DLD1 (cell line): ENCODE measurements at regions not wholly inside any gene's neighbourhood (a gene's known extent, or its start where the extent isn't known, plus 50 kb on each side); places are given as distances from the start of the nearest gene placed in this dataset.

Experiments used
- in situ Hi-C: cut with HindIII; loops from 2 replicates; pipeline ENCODE4 v1.10.0; 2017; ENCODE audit warnings: low sequenced_read_pairs

DNA sequence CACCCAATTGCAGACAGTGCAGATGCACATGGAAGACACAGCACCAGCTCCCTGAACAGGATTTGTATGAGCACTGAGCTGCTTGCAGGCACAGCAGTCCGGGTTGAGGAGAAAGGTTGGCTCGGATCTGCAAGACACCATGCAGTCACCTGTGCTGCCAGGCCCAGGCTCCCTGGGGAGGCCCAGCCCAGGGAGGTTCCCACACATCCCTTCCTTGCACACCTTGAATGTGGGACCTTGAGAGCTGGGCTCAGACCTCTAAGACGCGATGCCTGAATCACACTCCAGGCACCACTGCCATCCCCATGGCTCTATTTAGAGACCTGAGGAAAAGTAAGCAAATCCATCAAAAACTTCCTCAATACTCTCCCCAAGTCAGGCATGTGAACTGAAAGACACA lies 397.7 kb downstream of the TCERG1L start:
- in situ Hi-C loops = loop anchor here (5.0 kb wide), 1 partner anchor 57 kb away; no protein-coding TSS in a partner anchor

DNA sequence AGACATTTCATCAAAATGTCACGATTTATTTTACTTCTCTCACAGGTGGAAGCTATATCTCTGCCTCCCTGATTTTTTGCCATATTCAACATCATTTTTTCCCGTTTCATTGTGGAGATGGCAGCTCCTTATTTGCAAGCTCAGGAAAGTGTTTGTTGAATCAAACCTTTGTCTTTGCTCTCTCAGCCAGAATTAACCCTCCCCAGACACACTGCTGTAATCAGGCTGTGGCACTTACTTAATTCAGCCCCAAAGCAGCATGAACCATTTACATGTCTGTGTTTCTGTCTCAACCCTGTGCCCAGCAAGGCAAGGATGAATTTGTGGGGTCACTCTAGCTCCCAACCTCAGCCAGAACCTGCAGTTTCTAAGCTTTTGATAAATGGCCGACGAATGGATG lies 397.2 kb downstream of the TCERG1L start:
- in situ Hi-C loops = loop anchor here (5.0 kb wide), 1 partner anchor 57 kb away; no protein-coding TSS in a partner anchor

DNA sequence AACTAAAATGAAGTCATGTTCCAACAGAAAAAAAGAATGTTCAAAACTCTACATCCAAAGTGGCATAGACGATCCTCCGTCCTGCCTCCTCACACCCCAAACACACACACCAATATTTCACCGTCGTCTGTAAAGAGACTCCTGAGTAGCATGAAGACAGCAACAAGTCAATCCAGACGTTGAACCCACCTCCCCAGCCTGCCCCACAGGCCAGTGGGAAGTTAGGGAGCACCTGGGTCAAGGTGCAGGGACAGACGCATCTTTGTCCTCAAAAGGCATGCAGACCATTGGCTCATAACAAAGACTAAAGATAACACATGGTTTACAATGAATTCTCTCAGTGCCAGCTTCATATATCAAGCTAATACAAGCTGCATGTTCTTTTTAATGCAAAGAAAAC lies 396.5 kb downstream of the TCERG1L start:
- in situ Hi-C loops = no loop called here

DNA sequence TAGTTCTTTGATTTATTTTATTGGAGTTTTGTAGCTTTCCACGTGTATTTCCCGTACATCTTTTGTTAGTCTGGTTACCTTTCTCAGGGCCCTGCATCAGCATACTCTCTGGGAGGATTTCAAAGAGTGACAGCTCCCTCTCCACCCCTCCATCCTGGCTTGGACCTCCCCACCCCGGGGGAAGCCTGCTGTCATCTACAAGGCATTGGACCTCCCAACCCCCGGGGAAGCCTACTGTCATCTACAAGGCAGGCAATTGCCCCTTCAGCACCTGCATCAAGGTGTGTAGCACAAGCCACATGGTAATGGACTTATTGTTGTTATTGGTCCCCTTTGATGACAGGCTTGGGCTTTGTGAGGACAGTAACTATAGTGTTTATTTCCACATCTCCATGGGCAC lies 390.1 kb downstream of the TCERG1L start:
- in situ Hi-C loops = no loop called here

DNA sequence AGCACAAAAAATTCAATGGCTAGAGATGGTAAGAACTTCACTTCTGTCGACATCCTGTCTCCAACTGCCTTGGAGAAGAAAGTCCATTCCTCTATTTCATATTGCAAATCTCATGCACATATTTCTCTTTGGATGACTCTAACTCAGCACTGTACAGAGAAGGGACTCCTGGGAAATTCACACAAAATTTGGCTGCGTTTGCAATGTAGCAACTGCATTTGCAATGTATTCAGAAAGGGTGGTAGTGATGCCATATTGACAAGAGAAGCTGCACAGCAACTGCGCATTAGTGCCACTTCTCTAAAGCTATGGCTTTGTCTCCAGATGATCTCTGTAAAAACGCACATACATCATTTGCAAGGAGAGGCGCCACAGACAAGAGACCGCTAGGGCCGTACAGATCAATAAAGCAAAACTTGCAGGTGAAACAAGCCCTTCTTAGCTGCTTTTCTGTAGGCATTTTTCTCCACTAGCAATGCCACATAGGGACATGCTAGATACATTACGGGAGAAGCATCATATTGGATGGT lies 389.5 kb downstream of the TCERG1L start:
- in situ Hi-C loops = no loop called here

DNA sequence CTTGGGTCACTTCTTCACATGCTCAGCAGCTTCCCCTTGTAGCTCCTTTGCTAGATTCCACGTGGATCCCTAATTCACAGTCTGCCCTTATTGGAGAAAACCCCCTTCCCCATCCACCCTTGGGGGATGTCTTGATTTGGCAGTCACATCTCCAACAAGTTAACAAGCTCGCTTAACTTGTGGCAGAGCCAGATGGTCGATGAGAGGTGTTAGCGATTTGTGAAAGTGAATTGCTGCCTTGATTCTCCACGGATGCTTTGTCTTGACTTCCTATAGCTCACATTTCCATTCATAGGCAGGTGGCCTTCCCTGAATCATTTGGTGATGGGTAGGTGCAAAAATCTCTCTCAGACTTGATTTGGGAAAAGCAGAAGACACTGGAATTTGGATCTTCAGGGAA lies 387.9 kb downstream of the TCERG1L start:
- in situ Hi-C loops = no loop called here

DNA sequence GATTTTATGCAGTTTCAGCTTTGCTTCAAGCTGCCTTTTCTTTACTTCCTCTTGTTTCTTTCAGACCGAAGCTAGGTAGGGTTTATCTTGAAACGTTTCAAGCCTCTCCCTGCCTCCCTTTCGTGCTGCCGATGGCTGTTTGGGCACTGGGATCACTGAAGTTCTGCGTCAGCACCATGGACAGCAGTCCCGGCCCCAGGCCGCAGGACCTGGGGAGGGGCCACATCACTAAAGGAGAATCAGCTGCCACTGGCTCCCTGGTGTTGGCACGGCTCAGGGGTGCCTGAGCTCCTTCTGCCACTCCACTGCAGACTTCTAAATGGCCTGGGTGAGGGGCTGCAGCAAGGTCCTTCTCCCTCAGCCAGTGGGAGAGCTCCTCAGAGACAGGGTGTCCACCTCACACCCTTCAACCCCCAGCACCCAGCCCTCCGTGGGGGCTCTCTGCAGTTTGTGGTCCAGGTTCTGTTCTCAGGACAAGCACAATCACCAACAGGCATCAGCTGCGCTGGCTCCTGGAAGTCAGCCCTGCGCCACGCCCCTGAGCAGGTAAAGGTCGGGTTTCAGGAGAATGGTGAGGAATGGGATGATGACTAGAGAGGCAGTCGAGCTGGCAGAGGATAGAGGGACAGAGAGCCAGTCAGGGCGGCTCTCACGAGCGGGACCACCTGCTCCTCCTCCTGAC lies 387.2 kb downstream of the TCERG1L start:
- in situ Hi-C loops = no loop called here

DNA sequence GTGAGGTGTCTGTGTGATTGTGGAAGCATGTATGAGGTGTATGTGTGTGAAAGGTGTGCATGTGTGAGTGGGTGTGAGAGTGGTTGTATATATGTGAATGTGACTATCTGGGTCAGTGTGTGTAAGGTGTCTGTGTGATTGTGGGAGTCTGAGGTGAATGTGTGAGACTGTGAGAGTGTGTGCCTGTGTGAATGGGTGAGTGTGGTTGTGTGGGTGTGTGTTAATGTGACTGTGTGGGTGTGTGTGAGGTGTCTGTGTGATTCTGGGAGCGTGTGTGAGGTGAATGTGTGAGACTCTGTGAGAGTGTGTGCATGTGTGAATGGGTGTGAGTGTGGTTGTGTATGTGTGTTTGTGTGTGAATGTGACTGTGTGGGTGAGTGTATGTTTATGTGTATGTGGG lies 385.1 kb downstream of the TCERG1L start:
- in situ Hi-C loops = no loop called here

DNA sequence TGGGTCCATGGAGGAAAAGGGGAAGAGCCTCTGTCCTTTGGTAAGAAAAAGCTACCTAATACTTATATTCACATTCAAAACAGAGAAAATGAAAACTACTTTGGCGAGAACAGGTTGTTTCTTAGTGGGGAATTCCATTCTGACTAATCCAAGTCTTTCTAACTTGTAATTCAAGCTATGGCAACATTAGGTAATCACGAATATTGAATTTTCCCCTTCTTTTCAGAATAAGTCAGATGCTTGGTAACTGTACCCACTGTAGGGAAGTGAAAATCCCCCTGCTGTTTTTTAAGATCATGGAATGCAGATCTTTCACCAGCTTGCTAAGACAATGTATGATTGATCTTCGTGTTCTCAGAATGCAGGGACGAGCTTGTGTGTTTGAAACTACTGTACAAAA lies 384.4 kb downstream of the TCERG1L start:
- in situ Hi-C loops = no loop called here

DNA sequence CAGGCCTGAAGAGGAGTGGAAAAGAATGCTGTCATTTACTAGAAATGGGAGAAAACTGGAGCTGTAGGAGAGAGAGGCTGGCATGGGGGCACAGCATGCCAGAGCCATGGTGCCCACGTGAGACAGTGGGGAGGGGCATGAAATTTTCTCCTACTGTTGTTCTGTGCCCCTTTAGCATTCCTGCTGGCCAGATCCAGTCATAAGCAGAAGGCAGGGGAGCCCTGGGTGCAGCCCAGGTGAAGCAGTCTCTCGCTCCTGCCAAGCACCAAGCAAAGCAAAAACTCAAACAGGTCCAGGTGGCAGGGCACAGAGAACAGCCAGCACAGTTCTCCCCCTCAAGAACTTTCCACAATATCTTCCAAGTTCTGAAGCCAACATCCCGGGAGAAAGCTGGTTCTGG lies 383.2 kb downstream of the TCERG1L start:
- in situ Hi-C loops = no loop called here

DNA sequence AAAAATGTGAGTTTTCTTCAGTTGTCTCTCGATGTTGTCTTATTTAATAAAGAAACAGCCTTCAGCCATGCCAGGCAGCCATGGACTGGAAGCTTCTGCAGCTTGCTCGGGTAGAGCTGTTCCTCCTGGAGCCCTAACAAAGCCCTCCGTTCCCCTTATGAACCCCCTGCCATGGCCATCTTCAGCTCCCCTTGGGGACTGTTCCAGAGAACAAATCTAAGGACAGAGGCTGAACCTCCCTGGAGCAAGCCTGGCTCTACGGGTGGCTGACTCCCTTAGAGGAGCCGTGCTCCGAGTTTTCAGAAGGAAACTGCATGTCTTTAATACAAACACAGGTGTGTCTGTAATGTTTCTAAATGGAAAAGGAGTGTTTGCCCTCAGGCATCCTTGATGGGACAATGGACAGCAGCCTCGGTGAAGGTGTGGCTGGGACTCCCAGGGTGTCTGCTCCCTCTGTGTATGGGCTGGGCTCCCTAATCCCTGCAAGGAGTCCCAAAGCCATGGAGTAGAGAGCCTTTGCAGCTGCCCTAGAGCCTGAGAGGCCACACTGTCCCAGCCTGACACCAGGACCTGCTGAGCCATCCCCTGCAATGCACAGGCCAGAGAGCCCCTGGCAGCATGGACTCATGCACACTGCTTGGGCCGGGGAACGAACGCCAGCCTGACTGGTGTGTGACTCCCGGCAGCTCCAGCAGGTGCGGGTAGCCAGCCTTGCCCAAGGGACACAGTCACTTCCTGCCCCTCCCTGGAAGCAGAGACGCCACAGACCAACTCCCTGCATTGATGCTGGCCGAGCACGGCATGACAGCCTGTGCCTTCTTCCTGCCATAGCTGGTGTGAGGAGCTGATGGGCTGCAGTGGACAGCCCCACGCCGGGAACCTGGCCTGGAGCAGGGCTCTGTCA lies 381.8 kb downstream of the TCERG1L start:
- in situ Hi-C loops = no loop called here

DNA sequence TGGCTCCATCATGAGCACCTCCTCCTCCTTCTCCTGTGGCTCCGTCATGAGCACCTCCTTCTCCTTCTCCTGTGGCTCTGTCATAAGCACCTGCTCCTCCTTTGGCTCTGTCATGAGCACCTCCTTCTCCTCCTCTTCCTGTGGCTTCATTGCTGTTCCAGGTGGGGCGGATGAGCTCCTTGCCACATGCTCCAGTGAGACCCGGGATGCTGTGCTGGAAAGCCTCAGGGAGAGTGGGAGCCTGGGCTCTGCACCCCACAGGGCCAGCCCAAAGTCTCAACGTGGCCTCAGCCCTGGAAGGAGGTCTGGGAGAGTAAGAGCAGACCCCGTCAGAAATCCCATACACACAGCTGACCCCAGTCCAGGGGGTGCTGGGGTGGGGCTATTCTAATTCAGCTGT lies 380.7 kb downstream of the TCERG1L start:
- in situ Hi-C loops = no loop called here

DNA sequence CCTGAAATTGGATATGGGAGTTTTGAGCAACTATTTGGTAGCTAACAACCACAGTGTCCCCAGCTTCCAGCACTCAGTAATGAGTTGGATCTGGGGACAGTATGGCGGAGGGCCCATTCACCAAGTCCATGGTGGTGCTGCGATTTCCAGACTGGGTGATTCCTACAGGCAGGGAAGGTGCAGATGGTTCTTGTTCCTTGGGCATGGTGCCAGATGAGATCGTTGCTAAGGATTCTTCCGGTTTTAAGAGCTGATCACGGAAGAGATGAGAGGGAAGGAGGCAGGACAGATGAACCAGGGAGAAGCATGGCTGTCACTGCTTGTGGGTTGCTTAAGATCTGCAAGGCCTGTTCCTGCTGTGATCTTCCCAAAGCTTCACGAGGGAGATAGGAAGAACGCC lies 380.3 kb downstream of the TCERG1L start:
- in situ Hi-C loops = no loop called here

DNA sequence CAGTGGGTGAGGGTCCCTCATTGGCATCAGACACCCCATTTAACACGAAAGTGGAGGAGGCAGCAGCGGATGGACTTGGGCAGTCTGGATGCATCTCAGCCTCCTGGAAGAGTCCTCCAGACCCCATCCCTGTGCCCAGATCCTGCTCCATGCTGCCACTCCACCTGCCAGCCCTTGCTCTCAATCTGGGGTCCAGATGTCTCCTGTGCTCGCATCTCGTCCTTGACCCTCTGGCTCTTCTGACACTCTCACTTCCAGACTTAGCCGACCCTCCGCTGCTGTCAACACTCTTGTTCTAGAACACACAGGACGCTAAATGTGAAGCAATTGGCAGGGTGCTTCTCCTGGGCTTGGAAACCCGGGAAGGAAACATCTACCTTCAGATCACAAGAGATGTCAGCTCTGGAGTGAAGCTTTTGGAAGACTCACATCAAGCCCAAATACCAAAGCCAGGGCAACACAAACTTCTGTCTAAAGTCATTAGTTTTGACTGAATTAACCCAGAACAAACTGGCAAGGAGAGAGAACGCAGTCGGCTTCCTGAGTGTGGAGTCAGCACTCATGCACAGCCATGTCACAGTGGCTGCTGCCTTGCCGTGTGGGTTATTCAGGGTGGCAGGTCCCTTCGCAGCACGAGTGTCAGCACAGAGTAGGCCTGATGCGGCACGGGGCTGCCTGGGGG lies 379.1 kb downstream of the TCERG1L start:
- in situ Hi-C loops = no loop called here

DNA sequence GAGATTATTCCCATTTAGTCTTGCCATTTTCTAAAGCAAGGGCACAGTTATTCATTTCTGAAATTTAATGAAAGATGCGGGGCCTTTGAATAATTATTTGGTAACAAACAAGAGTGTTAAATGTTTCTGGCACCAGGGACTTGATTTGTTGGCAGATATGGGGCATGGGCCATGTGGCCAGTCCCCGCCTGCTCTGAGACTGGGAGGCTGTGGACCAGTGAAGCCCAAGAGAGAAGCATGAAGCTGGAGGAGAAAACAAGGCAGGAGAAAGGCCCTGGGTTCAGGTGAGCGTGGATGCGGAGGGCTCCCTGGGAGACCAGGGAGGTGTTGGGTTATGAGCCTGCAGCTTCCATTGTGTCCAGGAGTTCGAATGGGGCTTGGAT lies 378.5 kb downstream of the TCERG1L start:
- in situ Hi-C loops = no loop called here

DNA sequence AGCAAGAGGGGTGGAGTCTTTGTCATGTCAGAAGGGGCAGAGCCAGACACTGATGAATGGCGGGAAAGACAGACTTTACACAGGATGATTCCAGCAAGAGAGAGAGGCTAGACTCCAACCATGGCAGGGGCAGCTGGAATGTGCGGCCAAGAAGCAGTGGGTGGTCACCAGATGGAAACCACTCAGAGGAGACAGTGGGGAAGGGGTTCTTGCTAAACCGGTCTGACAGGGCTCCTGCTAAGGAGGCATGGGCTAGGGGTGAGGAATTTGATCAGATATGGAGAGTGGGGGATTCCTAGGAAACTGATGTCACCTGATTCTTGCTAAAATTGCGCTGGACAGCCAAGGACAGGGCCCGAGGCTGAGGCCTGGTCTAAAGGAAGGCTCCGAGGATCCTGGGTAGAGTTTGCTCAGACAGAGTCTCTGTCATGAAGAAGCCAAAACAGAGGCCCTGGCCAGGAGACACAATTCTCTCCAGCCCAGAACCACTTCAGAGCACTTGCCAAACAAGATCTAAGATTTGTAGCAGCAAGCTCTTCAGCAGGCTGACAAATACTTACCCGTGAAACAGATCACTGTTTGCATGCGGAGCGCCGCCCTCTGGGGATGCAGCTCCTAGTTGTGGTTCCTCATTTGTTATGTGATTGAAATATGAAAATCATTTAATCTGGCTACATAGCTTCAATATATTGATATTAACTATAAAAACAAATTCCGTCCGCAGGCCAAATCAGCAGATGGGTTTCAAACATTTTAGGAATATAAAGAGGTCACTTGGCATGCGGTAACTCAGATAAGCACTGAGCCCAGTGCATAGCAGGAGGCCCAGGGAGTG lies 377.0 kb downstream of the TCERG1L start:
- in situ Hi-C loops = no loop called here

DNA sequence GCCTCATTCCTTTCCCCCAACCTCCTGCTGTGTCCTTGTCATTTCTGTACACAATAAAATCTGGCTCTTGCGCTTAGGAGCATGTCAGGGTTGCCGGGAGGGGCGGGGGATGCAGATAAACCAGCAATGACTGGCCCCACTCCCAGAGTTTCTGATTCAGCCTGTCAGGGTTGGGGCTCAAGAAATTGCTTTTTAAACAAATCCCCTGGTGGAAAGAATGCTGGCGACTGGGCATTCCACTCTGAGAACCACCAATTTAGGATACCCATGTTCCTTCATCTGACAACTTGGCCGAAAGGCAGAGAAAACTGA lies 376.4 kb downstream of the TCERG1L start:
- in situ Hi-C loops = no loop called here

DNA sequence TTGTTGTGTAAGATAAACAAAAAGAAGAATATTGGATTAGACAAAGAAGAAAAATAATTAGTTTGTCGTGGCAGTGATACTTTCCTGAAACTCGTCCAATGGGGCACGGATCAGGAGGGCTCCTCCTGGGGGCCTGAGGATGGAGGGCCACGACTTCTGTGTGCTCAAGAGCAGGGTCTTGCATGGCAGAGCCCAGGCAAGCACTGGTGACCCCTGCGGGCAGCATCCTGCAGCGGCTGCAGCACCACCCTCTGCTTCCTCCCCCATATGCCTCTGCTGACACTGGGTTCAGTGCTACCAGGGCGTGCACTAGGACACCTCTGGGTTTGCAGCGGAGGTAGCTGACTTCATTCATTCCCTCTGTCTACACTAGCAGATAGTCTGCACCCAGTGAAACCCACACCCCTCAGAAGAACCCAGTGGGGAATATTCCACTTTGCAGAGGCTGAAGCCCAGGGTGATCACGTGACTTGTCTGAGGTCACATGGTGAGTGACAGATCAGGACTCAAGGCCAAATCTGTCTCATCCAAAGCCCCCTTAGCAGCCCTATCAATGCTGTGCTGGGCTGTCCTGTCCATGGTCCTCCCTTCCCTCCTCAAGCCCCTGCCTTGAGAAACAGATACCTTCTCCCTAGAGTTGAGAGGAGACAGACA lies 375.5 kb downstream of the TCERG1L start:
- in situ Hi-C loops = no loop called here

DNA sequence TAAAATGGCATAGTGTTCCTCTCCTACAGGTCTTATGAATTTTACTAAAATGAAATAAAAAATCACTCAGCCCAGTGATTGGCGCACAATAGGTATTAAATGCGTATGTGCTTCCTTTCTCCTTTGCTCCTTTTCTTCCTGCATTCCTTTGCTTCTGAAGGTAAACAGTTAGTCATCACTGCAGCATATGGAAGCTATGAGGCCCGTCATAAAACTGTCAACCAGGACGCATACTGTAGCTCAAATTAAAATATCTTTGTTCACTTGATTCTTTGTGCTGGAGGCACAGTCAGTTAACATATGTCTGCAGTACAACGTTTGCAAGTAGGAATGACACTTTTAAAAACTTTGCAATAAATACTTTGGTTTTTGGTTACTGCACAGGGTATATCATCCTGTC lies 374.7 kb downstream of the TCERG1L start:
- in situ Hi-C loops = no loop called here

DNA sequence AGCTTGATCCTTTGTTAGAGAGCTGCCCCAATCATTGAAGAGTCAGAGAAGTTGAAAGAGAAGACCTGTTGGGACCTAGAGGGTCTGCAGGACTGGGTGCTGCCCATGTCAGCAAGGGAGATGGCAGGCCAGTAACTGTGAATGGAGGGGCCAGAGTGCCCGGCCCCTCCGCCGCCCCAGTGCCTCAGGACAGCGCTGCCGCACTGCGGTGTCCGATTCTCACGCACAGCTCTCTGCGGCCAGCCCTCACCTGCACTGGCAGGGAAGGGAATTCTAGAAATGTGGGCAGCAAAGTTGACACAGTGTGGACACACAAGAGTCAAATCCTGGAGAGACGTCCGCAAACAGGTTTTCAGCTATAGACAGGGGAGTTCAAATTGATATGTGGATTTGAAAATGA lies 373.5 kb downstream of the TCERG1L start:
- in situ Hi-C loops = no loop called here
